HG02623 (cell line): ENCODE measurements at regions not wholly inside any gene's neighbourhood (a gene's known extent, or its start where the extent isn't known, plus 50 kb on each side); places are given as distances from the start of the nearest gene placed in this dataset.

Source experiments
- ATAC-seq: cut with Tn5 transposase; IDR thresholded peaks from one replicate; pipeline ENCODE4 v1.9.1; 2021; ENCODE audit warnings: moderate library complexity; ENCODE audit not compliant: unreplicated experiment

DNA sequence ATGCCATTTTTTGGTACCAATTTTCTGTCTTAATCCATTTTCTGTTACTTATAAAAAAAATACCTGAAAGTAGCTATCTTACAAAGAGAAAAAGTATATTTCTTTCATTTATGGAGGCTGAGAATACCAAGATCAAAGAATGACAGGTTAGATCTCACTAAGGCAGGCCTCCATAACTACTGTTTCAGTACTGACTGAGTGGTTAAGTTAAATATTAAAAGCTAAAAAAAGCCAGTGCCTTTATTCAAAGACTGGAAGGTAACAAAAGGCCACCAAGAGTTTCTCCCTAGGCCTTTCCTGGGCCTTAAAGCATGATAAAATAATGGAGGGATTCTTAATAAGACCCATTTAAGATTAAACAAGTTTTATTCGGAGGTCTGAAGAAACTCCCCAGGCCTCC lies 687.7 kb upstream of the ADGRL4 start:
- peak; percentile 54 for ATAC-seq

DNA sequence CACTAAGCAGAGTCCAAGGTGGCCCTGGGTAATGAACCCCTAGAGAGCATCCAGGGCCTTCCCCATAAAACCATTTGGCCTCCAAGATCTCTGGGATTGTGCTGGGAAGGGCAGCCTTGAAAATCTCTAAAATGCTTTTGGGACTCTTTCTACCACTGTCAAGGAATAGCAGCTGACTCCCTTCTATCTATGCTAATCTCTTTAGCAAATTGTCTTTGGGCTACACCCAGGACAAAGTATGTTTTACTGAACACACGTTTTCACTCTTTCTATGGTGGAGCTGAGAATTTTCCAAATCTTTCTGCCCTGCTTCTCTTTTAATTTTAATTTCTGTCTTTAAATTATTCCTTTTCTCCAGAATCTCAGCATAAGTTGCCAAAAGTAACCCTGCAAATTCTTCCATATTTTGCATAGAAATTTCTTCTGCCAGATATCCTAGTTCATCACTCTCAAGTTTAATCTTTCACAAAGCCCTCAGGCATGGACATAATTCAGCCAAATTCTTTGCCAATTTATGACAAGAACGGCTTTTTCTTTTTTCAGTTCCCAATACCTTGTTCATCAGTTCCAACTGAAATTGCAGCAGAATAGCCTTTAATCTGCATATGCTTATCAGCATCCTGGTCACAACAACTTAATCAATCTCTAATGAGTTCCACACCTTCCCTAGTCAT lies 687.0 kb upstream of the ADGRL4 start:
- no peak for ATAC-seq

DNA sequence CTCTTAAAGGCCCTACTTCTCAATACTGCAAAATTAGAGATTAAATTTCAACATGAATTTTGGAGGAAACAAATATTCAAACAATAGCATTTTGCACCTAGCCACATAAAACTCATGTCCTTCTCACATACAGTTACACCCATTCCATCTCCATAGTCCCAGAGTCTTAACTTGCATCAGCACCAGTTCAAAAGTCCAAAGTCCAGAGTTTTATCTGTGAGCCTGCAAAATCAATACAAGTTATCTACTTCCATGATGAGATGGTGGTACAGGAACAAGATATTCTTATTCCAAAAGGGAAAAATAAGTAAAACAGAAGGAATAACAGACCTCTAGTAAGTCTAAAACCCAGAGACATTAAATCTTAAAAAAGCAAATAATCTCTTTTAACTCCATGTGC lies 686.0 kb upstream of the ADGRL4 start:
- ATAC-seq: no peak

DNA sequence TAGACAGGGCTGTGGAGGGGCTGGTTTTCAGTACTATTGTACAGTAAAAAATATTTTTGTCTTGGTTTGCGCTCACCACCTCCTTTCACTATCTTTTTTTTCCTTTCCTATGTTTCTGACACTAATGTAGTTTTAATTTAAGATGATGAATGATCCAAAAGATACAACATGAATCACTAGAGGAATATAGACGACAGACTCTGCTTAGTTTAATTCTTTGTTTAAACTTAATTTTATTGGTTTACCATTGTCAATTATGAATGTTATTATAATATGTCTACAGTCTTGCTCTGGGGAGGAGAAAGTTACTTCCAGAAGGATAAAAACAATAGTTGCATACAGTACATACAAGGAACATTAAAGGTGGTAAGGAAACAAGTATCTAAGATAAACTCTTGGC lies 682.4 kb upstream of the ADGRL4 start:
- no peak for ATAC-seq

DNA sequence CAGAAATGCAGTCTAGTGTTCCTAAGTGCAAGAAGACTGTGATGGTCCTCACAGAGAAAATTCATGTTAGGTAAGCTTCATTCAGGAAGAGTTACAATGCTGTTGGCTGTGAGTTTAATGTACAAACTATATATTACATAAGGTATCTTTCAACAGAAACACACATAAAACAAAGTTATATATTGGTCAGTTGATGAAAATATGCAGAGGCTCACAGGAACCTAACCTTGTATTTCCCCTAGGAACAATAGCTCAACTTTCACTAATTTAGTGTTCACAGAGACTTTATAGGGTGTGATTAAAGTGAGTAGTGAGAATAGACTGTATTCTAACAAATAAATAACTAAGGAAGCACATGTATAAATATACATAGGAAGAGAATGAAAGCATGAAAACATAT lies 676.9 kb upstream of the ADGRL4 start:
- ATAC-seq: no peak

DNA sequence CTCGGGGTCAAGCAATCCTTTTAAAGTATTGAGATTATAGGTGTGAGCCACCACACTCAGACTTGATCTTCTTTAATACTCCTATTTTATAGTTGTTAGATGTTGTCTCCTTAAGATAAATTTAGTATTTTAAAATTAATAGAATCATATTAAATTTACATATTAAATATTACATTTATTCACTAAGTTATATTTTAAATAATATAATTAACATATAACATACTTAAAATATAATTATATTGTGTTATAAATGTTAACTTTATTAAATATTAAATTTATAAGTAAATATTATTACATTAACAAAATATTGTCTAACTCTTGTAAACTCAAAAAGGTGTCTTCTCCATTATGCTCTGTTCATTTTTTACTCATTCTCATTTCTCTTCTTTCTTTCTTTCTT lies 675.9 kb upstream of the ADGRL4 start:
- ATAC-seq: no peak

DNA sequence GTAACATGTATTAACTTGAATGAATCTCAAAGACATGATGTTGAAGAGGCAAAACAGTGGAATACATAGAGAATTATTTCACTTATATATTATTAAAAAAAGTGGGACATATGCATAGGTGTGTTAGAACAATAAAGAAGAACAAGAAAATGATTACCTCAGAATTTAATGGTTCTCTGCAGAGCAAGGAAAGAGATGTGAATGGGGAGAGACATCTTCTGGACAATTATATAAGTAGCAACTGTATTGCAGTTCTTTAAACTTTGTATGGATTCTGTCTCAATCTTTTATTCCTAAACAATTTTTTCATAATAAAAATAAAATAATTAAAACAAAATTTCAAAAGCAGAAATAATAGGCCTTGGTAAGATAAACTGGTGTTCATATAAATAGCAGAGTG lies 674.9 kb upstream of the ADGRL4 start:
- no peak for ATAC-seq

DNA sequence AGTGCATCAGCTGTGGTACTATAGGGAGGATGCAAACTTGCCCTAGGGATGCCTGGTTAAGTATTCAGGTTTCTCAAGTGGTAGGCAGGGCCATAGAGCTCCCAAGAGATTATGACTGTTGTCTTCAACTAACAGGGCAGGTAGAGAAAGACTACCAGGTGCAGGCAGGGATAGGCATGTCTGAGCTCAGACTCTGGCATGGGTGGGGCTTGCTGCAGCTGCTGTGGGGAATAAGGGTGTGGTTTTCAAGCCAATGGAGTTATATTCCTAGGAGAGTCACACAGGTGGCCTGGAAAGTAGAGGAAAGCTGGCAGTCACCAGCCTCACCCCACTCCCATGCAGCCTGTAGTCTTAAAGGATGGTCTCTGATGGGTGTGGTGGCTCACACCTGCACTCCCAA lies 673.4 kb upstream of the ADGRL4 start:
- no peak for ATAC-seq

DNA sequence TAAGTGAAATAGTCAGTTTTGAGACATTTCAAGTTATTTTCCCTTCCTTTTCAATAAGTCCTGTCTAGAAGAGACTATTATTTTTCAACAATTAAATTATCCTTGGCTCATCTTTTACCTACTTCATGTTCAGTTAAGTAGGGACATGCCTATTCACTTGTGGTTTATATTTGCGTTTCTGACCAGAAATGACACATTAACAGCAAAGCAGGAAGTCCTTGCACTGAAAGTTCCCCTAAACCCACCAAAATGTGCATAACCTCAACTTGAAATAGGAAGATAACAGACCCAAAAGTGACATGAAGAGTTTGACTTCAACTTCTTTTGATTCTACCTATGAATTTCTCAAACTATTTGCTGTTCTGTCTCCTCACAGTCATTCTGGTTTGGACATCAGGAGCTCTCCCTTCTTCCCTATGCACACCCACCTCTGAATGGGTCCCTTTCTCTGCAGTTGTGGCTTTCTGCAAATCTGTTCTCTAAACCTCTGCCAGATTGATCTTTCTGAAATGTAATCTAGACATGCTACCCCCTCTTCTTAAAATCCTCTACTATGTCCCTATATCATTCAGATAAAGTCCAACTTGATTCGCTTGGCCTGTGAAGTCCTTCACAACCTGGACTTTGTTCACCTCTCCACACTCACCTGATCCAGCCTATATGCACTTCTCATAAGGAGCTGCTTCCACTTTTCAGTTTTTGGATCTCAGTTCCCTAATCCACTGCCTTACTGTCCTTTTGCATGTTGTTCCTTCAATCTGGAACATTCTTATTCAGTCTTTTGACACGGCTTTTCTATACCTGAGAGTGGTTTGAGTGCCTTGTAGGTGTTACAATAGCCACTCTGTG lies 661.5 kb upstream of the ADGRL4 start:
- peak; percentile 94 for ATAC-seq

DNA sequence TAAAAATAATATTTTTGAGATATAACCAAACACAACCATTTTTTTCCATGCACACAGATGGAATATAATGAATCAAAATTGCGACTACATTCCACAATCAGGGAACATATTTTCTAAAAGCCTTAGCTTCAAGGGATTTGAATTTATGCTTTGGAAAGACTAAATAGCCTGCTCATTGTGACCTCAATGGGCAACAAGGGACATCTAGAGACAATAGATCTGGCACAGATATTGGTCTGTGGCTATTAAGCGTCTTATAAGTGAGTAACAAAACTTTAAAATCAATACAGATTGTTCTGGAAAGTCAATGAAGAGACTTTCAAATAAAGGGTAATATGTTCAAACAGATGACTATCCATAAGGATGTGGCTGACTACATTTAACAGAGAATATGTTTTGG lies 660.6 kb upstream of the ADGRL4 start:
- ATAC-seq: no peak

DNA sequence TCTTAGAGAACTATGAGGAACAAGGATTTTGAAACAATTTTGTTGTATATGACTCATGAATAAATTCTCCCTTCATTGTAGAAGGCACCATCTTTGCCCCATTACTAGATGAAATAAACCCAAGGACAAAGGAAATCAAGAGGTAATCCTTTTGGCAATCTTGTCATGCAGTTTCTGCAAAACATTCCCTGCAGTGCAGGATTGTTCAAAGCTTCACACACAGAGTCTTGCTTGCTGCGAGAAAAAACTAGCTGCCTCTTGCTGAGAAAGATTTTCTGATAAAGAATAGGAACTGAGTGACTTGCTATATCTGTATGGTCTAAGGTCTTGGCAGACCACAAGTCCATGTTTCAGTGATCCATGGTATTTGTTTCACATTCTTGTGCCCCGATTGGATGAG lies 657.4 kb upstream of the ADGRL4 start:
- ATAC-seq: no peak

DNA sequence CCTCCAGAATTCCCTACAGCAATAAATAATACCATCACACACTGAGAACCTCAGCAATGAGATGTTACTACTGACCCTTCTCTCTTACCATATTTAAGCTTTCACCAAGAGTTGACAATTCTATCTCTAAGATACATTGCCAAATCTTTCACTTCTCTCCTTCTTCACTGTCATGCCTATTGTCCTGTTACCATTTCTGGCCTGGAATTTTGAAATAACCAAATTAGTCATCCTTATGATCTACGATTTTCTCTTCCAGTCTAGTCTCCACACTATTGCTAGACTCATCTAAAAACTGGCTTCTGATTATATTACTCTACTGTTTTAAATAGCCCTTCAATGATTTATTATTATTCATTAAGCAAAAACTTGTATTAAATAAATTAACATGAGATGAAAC lies 656.1 kb upstream of the ADGRL4 start:
- ATAC-seq: no peak

DNA sequence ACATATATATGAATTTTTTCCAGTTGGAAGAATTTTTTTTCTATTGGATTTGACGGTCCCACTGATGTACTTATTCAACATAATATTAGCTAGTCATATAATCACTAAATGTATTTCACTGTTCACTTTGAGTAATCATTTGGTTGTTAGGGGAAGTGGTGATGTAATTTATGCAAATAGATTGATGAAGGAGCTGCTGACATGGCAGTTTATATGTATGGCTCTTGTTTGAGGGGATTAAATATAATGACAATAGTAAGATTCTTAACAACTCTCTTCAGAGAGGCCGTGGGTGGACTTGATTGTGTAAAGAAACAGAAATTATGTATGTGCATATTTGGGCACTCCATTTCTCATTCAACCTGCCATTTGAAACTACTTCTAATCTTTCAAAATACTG lies 653.6 kb upstream of the ADGRL4 start:
- no peak for ATAC-seq

DNA sequence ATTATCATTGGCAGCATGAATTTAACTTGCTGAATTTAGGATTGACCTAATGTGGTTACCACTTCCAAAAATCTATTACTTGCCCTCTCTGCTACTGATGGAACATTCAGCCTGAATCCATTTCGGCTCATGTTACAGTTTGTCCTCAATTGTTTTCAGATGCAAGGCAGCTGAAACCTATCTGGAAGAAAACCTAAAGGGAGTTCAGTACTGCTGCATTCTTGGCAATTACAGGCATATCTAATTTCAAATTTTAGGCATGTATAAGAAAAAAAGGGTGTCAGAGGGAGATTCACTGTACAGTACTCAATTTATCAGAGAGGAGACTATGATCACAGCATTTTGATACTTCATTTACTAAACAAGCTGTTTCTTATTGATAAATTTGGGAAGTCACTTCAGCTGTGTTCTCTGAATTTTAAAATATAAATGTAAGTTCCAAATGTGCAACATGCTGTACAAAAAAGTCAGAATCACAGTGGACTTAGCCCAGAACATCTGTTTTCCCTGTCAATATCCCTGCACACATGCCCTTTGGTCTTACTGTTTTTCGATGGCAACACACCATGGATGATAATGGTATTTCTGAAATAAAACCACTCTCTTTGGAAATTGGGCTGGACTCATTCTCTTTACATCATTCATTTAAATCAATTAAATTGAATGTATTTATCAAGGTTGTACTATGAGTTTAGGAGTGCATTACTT lies 651.6 kb upstream of the ADGRL4 start:
- no peak for ATAC-seq

DNA sequence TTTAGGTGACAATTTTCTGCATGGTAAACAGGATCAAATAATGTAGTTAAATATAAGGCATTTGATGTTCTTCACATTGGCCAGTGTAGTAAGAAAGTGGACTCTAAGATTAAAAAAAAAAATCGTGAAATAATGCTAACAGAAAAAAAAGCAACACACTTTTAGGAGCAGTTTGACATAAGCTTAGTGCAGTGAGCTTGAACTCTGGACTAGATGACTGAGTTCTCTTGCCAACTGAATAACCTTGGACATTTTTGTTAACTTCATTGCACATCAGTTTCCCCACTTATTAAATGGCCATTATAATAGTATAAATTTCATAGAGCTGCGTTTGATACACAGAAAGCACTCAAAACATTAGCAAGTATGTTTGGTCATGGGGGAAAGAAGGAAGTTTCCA lies 649.3 kb upstream of the ADGRL4 start:
- no peak for ATAC-seq

DNA sequence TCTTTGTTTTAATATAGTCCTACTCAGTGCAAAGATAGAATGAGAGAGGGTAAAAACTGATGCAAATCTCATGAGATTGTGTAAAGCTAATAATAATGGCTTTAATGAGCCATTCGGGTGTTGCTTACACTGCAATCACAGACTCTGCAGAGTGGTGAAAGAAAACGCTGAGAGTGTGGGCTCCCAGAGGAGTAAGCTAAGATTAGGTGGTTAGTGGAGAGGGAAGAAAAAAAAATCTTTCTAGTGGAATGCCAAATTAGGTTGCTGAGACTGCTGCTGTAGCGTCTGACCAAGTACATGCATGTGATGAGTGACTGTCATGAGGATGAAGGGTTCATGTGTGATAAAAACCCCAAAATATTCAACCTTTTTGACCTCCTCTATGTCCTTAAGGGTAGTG lies 645.9 kb upstream of the ADGRL4 start:
- ATAC-seq: no peak

DNA sequence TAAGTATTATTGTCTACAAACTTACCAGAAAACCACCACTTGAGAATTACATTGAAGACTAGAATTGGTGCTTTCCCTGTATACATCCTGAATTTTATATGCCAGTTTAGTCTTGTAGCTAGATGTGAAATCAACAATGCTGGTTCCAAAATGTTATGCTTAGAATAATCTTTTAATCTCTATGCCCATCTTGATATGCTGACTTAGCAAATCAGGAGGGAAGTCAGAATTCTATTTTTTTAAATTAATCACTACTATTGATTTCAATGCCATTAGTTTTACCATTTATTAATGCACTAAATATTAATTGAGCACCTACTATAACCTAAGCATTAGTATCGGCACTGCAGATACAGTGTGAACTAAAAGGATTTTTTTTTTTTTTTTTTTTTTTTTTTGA lies 641.6 kb upstream of the ADGRL4 start:
- ATAC-seq: no peak

DNA sequence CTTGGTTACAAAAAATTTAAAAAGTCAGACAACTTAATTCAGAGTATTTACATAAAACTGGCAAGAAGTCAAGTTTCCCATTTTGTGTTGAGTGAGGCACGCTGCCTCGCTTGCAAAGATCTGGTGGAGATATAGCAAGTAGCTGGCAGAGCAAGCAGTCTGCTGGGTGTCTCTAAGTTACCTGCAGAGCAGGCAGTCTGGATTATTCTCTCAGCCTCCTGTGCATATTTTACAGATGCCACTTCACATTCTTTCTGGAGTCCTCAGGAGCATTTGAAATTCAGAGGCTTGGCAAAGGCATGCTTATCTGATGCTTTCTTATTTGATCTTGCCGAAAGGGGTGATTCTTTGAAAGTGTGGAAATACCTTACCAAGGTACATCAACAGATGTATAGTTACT lies 640.4 kb upstream of the ADGRL4 start:
- ATAC-seq: no peak

DNA sequence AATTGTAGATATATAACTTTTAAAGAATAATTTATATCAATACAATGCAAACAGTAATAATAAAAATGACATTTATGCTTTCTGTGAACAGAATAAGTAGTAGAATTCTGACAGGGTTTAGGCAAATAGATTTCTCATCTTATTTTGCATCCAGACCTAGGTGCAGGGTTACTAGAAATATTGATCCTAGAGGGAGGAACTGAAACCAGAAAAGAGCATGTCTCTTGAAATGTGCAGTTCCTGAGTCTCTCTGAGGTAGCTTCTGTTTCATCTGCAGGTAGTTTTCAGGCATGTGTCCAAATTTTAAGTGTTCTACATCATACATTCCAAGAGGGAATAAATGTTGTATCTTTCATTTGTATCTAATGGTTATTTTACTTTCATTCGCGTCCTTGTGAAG lies 631.9 kb upstream of the ADGRL4 start:
- peak; percentile 94 for ATAC-seq

DNA sequence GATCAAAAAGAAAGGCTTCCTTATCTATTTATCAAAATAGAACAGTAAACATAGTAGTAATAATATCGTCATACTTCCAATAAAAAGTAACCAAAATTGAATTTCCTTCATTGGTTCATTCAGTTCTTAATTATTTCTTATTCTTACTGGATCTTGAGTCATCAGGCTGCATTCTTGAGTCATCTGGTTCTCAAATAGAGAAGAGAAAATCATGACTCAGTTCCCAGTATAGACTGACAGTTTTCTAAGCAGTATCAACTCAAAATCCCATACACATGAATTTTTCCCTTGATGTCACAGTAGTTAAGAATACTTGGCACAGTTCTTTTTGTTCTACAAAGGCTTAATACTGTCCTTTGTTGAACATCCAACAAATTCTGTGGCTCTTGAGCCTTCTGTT lies 626.9 kb upstream of the ADGRL4 start:
- no peak for ATAC-seq

DNA sequence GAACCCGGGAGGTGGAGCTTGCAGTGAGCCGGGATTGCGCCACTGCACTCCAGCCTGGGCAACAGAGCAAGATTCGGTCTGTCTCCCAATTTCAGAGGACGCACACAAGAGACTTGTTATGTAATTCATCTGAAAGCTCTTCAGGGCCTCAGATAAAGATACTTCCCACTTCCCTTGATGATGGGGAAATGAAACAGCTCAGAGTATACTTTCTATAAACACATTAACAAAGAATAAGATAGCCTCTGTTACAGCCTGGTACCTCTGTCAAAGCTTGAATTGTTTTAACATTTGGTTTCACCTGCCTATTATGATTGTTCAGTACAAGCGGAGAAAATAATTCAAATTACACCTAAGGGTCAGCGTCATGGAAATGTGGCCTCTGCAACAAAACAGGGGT lies 622.9 kb upstream of the ADGRL4 start:
- no peak for ATAC-seq

DNA sequence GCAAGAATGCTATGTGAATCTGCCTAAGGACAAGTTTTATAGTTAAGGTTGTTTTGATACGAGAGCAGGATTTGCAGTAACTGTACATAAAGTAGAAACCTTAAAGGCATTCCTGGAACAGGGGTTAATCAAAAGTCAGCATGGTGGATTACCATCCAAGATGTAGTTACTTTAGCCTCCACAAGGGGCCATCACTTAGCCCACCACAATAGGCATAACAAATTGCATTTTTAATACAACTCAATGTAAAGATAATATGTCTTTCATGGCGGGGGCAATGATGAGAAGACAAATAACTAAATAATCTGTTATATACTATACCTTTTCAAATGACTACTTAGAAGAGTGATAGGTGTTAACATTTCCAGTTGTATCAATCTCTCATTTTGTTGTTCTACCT lies 611.2 kb upstream of the ADGRL4 start:
- no peak for ATAC-seq
